ENCODE measurements at regions not wholly inside any gene's neighbourhood (a gene's known extent, or its start where the extent isn't known, plus 50 kb on each side); places are given as distances from the start of the nearest gene placed in this dataset.

DNA sequence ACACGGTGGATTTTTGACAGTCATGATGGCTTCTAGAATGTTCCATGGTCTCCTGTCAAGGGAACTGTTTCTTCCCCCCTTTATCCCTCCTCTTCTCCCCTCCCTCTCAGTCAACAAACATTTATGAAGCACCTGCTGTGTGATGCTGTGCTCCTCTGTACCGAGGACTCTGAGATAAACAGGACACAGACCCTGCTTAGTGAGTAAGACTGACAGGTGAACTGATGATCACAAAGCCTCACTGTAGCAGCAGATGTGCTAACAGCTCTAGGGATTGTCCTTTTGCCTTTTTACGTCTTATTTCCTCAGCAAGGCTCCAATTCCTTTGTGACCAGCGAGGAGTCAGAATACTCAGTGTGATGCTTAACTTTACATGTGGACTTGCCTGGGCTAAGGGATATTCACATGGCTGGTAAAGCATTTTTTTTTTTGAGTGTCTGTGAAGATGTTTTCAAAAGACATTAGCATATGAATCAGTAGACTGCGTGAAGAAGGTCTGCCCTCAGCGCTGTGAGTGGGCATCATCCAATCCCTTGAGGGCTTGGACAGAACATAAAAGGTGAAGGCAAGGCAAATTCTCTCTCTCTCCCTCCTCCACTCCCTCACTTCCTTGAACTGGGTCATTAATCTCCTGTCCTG is 170.1 kb downstream of the ADRA2A start:
- no peaks in the 10 kb centered on the region for H3K4me1 Mint-ChIP-seq
- no peaks in the 10 kb centered on the region; the same call in 1 of the 2 replicates for H3K27me3 Mint-ChIP-seq (ENCODE audit: low read depth)
- H3K27ac Mint-ChIP-seq, result peak overlapping the region; percentile 26; the same call in 1 of the 2 replicates
- TF ChIP-seq JUN (CRISPR knock-in tag; IDR thresholded peaks at IDR 0.05), result no peak
- TF ChIP-seq, protein P1, sequence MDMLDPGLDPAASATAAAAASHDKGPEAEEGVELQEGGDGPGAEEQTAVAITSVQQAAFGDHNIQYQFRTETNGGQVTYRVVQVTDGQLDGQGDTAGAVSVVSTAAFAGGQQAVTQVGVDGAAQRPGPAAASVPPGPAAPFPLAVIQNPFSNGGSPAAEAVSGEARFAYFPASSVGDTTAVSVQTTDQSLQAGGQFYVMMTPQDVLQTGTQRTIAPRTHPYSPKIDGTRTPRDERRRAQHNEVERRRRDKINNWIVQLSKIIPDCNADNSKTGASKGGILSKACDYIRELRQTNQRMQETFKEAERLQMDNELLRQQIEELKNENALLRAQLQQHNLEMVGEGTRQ (CRISPR knock-in tag; IDR thresholded peaks at IDR 0.05), result no peak
- TF ChIP-seq, protein P2, sequence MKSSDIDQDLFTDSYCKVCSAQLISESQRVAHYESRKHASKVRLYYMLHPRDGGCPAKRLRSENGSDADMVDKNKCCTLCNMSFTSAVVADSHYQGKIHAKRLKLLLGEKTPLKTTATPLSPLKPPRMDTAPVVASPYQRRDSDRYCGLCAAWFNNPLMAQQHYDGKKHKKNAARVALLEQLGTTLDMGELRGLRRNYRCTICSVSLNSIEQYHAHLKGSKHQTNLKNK (CRISPR knock-in tag; IDR thresholded peaks at IDR 0.05), result no peak
- TF ChIP-seq ZNF396 (CRISPR knock-in tag; IDR thresholded peaks at IDR 0.05; ENCODE audit: borderline replicate concordance), result no peak
- no peak for TF ChIP-seq CREB1 (CRISPR knock-in tag; IDR thresholded peaks at IDR 0.05)
- TF ChIP-seq, protein P3, sequence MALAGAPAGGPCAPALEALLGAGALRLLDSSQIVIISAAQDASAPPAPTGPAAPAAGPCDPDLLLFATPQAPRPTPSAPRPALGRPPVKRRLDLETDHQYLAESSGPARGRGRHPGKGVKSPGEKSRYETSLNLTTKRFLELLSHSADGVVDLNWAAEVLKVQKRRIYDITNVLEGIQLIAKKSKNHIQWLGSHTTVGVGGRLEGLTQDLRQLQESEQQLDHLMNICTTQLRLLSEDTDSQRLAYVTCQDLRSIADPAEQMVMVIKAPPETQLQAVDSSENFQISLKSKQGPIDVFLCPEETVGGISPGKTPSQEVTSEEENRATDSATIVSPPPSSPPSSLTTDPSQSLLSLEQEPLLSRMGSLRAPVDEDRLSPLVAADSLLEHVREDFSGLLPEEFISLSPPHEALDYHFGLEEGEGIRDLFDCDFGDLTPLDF (CRISPR knock-in tag; IDR thresholded peaks at IDR 0.05), result no peak
- no peak for TF ChIP-seq ZNF121 (CRISPR knock-in tag; IDR thresholded peaks at IDR 0.05)
- no peak for TF ChIP-seq CBFB (CRISPR knock-in tag; IDR thresholded peaks at IDR 0.05; ENCODE audit: low read depth)
- no peak overlapping the region for H3K4me3 Mint-ChIP-seq
- CTCF ChIA-PET, result no interaction called here
- DNase-seq (ENCODE audit: low spot score) (no peak), ATAC-seq (no peak)
- no peaks in the 10 kb centered on the region for H3K36me3 Mint-ChIP-seq
- peaks cover 15% of the 10 kb centered on the region for H3K9me3 Mint-ChIP-seq
- POLR2A ChIA-PET, result no interaction called here

DNA sequence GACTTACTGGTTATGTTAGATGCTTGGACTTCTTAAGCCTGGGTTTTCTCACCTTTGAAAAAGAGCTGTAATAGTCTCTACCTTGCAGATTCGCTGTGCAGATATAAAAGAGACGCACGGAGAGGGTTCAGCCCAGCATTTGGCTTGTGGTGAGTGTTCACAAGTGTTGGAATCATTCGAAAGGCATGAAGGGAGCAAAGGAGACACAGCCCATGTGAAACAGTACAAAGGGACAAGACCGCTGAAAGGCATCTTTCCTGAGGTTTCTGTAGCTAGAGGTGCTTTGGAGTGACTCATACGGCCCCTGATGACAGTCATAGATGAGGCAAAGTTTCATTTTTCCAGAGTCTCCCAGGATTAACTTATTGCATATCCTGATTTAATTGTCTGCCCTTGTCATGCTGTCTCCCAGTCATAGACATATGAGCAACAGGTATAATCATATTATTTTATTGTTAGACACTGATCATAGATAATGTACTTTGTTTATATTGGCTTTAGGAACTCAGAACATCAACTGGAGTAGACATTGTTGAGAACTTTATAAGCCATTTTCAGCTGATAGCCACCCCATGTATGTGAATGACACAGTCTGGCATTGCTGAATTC is 171.1 kb downstream of the ADRA2A start:
- Mint-ChIP-seq H3K4me1 (no peaks in the 10 kb centered on the region), H3K27me3 (ENCODE audit: low read depth) (no peaks in the 10 kb centered on the region; the same call in 1 of the 2 replicates), H3K9me3 (peaks cover 15% of the 10 kb centered on the region), H3K27ac (no peak overlapping the region), H3K4me3 (no peak overlapping the region), H3K36me3 (no peaks in the 10 kb centered on the region)
- ChIA-PET CTCF (no interaction called here), POLR2A (no interaction called here)
- DNase-seq (ENCODE audit: low spot score), result no peak
- TF ChIP-seq, protein P4, sequence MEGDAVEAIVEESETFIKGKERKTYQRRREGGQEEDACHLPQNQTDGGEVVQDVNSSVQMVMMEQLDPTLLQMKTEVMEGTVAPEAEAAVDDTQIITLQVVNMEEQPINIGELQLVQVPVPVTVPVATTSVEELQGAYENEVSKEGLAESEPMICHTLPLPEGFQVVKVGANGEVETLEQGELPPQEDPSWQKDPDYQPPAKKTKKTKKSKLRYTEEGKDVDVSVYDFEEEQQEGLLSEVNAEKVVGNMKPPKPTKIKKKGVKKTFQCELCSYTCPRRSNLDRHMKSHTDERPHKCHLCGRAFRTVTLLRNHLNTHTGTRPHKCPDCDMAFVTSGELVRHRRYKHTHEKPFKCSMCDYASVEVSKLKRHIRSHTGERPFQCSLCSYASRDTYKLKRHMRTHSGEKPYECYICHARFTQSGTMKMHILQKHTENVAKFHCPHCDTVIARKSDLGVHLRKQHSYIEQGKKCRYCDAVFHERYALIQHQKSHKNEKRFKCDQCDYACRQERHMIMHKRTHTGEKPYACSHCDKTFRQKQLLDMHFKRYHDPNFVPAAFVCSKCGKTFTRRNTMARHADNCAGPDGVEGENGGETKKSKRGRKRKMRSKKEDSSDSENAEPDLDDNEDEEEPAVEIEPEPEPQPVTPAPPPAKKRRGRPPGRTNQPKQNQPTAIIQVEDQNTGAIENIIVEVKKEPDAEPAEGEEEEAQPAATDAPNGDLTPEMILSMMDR (IDR thresholded peaks at IDR 0.05), result no peak
- TF ChIP-seq NFE2L1 (CRISPR knock-in tag; IDR thresholded peaks at IDR 0.05) (no peak), TEAD1 (CRISPR knock-in tag; IDR thresholded peaks at IDR 0.05) (no peak), GRHL2 (CRISPR knock-in tag; IDR thresholded peaks at IDR 0.05; ENCODE audit: insufficient replicate concordance, severe bottlenecking) (no peak), ETV6 (CRISPR knock-in tag; IDR thresholded peaks at IDR 0.05) (no peak), ZNF423 (CRISPR knock-in tag; IDR thresholded peaks at IDR 0.05) (no peak), PRRX2 (CRISPR knock-in tag; IDR thresholded peaks at IDR 0.05) (no peak), NFYB (CRISPR knock-in tag; conservative IDR thresholded peaks at IDR 0.05; ENCODE audit: low read depth) (no peak), ZNF416 (CRISPR knock-in tag; IDR thresholded peaks at IDR 0.05) (no peak), ZNF671 (CRISPR knock-in tag; IDR thresholded peaks at IDR 0.05) (no peak), ZNF219 (CRISPR knock-in tag; IDR thresholded peaks at IDR 0.05; ENCODE audit: borderline replicate concordance) (no peak), CREB1 (CRISPR knock-in tag; IDR thresholded peaks at IDR 0.05) (no peak)
- TF ChIP-seq, protein P5, sequence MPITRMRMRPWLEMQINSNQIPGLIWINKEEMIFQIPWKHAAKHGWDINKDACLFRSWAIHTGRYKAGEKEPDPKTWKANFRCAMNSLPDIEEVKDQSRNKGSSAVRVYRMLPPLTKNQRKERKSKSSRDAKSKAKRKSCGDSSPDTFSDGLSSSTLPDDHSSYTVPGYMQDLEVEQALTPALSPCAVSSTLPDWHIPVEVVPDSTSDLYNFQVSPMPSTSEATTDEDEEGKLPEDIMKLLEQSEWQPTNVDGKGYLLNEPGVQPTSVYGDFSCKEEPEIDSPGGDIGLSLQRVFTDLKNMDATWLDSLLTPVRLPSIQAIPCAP (CRISPR knock-in tag; IDR thresholded peaks at IDR 0.05), result no peak
- TF ChIP-seq, protein P6, sequence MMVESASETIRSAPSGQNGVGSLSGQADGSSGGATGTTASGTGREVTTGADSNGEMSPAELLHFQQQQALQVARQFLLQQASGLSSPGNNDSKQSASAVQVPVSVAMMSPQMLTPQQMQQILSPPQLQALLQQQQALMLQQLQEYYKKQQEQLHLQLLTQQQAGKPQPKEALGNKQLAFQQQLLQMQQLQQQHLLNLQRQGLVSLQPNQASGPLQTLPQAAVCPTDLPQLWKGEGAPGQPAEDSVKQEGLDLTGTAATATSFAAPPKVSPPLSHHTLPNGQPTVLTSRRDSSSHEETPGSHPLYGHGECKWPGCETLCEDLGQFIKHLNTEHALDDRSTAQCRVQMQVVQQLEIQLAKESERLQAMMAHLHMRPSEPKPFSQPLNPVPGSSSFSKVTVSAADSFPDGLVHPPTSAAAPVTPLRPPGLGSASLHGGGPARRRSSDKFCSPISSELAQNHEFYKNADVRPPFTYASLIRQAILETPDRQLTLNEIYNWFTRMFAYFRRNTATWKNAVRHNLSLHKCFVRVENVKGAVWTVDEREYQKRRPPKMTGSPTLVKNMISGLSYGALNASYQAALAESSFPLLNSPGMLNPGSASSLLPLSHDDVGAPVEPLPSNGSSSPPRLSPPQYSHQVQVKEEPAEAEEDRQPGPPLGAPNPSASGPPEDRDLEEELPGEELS (CRISPR knock-in tag; IDR thresholded peaks at IDR 0.05), result no peak
- TF ChIP-seq, protein P7, sequence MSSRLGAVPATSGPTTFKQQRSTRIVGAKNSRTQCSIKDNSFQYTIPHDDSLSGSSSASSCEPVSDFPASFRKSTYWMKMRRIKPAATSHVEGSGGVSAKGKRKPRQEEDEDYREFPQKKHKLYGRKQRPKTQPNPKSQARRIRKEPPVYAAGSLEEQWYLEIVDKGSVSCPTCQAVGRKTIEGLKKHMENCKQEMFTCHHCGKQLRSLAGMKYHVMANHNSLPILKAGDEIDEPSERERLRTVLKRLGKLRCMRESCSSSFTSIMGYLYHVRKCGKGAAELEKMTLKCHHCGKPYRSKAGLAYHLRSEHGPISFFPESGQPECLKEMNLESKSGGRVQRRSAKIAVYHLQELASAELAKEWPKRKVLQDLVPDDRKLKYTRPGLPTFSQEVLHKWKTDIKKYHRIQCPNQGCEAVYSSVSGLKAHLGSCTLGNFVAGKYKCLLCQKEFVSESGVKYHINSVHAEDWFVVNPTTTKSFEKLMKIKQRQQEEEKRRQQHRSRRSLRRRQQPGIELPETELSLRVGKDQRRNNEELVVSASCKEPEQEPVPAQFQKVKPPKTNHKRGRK (CRISPR knock-in tag; IDR thresholded peaks at IDR 0.05; ENCODE audit: borderline replicate concordance), result no peak
- TF ChIP-seq, protein P8, sequence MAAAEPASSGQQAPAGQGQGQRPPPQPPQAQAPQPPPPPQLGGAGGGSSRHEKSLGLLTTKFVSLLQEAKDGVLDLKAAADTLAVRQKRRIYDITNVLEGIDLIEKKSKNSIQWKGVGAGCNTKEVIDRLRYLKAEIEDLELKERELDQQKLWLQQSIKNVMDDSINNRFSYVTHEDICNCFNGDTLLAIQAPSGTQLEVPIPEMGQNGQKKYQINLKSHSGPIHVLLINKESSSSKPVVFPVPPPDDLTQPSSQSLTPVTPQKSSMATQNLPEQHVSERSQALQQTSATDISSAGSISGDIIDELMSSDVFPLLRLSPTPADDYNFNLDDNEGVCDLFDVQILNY (CRISPR knock-in tag; IDR thresholded peaks at IDR 0.05), result no peak
- TF ChIP-seq, protein P9, sequence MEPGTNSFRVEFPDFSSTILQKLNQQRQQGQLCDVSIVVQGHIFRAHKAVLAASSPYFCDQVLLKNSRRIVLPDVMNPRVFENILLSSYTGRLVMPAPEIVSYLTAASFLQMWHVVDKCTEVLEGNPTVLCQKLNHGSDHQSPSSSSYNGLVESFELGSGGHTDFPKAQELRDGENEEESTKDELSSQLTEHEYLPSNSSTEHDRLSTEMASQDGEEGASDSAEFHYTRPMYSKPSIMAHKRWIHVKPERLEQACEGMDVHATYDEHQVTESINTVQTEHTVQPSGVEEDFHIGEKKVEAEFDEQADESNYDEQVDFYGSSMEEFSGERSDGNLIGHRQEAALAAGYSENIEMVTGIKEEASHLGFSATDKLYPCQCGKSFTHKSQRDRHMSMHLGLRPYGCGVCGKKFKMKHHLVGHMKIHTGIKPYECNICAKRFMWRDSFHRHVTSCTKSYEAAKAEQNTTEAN (CRISPR knock-in tag; IDR thresholded peaks at IDR 0.05), result no peak
- no peak for ATAC-seq

Data from WTC11 (cell line).